ENCODE measurements at regions not wholly inside any gene's neighbourhood (a gene's known extent, or its start where the extent isn't known, plus 50 kb on each side); places are given as distances from the start of the nearest gene placed in this dataset.
"Not testable (repeated sequence)": the region's sequence is repeated elsewhere in the genome, so short reads cannot be mapped to it uniquely, and the experiment has no call there.

DNA sequence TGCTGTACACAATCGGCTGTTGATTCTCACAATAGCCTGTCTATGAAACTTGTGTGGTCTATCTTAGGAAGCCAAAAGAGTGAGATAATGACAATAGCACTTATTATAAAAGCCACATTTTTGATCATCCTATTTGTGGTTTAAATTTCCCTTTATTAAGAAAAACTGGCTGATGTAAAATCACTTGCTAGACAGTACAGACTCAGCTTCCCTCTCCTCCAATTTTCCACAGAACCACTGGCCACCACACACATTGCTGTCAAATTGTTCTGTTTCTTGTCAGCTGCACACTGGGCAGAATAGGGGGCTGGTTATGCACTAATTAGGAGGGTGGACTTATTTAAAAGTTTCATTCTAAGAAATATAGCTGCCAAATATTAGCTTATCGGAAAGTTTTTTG is 425.9 kb downstream of the EPHA3 start:
- DNase-seq, result no peak

DNA sequence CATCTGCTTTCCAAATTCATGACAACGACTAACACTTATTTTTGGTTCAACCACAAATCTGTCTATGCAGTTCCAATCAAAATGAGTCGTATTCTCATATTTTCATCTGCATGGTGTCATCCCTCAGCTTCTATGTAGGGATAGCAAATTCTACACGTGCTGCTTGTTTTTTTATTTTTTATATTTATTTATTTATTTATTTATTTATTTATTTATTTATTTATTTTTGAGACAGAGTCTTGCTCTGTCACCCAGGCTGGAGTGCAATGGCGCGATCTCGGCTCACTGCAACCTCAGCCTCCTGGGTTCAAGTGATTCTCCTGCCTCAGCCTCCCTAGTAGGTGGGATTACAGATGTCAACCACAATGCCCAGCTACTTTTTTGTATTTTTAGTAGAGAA is 447.2 kb downstream of the EPHA3 start:
- DNase-seq, result not testable (repeated sequence)

DNA sequence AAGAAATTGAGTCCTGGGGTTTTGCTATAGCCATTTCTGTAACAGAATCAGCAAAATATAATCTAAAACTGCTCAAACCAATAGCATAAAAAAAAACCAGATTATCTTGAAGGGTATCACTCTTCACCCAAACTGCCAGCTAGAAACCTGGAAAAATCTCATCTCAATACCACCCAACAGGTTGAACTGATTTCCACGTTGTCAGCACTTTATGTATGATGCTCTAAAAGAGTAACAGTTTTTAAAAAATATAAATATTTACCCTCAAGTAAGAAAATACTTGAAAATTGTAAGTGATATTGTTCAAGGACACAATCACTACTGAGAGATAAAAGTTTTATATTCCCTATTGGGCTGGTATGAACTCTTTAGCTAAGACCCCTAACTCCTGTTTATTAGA is 451.3 kb downstream of the EPHA3 start:
- DNase-seq, result no peak

DNA sequence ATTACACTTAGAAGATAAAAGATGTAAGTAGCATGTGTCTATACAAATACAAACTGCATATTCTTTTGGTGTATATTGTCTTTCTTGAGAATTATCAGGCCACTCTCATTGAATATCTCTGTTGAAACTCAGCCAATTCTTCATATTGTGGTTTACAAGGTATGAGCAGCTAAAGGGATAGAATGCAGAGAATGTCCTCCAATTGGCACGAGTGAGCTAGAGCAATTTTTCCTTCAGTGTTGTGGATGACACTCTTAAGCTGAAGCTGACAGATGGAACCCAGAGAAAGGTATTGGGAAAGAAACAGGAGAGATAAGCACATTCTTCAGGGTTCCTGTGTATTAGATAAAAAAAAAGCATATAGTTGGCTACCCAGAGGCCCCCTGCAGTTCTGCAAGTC is 453.1 kb downstream of the EPHA3 start:
- DNase-seq, result no peak

DNA sequence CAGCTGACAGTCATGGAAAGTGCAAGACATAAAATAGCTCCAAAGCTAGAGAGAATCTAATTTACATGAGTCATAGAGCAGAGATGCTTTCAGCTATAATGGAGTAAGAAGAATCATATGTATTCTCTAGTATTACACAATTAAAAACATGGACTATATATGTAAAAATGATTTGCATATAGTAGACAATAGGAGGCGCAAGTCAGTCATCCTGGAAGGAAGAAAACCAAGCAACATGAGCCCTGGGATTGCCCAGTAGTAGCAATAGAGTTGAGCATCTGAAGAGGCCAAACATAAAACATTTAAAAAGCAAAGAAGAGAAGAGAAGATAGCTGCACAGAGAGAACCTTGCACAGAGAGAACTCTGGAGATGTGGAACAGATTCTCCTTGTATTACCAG is 455.0 kb downstream of the EPHA3 start:
- DNase-seq, result no peak

DNA sequence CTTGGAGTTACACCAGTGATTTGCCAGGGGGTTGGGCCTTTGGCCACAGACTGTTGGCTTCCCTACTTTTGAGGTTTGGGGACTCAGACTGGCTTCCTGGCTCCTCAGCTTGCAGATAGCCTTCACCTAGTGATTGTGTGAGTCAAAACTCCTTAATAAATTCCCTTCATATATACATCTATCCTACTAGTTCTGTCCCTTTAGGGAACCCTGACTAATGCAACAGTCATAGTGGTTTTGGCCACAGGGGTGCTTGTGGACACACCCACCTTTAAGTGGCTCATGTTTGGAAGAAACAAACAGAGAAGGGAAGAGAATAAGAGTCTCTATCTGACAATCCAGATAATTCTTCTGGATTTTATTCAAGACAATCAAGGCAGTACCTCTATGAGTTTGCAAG is 457.7 kb downstream of the EPHA3 start:
- no peak for DNase-seq

DNA sequence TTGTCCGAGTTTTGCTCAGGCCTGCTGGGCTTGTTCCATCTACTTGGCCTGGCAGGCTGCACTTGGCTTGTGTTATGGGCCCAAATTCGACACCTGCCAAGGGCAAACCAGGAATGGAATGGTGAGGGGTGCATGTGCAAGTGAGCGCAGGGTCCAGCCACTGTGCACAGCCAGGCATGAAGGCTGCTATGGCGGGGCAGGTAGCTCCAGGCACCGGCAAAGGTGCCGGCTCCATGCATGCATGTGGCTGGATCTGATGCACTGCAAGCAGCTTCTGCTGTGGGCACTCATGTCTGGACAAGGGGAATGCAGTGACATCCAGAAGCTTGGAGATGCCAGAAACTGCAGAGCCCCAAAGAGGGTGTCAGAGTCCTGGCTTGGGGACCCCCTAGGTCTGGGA is 463.0 kb downstream of the EPHA3 start:
- no peak for DNase-seq

DNA sequence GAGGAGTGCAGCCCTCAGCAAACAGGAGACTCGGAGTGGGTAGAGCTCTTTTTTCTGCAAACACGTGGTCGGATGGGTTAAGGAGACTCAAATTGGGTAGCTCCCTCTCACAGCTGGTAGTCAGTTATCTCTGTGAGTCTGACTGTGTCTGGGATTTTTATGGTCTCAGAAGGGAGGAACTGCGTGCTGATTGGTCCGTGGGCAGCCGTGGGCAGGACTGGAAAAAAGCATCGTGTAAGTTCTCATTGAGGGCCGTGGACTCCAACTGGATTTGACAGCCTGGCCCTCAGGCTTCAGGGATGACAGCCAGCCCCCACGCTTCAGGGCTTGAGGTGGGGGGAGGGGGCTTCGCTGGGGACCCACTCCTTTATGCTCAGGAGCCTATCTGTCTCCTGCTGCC is 463.9 kb downstream of the EPHA3 start:
- no peak for DNase-seq

DNA sequence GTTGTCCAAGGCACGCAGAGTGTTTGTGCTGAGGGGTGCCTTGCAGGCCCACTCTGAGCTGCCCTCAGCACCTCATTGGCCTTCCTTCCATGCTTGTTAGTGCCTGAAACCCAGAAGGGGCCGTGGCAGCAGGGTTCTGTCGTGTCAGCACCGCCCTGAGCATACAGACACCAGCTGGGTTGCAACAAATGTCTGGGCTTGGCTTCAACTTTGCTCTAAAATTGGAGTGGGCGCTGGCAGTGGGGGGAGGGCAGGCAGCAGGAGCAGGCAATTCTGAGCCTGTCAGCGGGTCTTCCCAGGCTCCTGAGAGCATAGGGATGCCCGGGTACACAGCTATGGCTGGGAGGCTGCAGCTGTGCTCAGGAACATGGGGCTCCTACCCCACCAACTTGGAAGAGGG is 464.3 kb downstream of the EPHA3 start:
- DNase-seq, result no peak

DNA sequence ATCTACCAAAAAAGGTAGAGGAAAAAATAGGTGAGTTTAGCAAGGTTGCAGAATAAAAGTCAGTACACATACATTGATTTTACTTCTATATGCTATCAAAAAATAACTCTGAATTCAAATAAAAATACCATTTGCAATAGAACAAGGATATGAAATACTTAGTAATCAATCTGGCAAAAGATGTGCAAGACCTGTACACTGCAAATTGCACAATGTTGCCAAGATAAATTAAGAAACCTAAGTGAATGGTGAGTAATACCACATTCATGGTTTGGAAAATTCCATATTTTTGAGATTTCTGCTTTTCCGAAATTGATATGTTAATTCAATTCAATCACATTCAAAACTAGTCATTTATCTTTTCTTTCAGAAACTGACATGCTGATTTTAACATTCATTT is 464.8 kb downstream of the EPHA3 start:
- DNase-seq, result no peak

DNA sequence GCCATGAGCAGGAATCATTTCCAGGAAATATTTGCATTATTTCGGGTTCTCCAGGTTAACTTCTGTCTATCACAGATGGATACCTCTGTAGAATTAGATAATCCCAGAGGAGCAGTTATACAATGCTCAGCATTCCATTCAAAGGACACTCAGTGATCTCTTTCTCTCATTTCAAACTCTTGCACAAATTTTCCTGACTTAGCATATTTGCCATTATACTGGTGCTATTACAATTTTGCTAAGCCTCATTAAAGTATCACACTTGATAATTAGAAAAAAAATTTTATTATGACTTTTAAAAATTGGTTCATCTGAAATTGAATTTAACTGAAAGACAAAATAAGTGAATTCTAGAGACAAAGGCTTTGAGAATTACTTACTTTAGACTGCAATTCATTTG is 469.0 kb downstream of the EPHA3 start:
- no peak for DNase-seq

DNA sequence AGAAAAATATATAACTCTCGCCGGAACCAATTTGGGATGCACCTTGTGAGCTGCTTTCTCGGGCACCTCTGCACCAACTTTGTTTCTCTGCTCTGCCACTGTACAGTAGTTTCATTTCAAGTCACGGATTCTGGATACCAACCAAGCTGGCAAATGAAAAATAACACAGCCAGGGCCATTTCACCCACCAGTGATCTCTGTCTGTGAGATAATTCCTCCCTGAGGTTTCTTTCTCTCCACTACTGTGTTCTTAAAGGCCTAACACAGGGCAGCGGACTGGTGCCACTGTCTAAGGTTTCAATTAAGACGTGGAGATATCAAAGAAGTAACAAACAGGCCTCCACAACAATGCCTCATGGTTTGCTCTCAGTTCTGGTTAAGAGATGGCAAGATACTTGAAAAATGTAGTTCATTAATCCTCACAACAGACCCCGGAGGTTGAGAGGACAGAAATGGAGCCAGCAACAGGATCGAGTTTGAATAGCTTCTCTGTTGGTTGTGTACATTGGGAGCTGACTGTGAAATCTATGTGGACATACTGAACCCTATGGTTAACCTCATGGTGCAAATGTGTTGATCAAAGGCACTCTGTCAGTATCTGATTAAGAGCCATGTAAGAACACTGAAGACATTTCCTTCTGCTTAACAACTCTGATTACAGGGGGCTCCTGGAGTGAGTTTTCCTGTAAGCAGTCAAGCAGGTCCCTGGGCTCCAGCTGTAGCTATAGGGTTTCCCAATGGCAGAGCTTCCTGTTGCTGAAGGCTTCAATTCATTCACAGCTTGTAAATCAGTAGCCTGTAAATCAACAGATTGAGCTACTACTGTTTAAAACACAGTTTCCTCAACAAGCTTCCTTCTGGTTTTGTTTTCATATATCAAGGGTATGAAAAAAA is 470.5 kb downstream of the EPHA3 start:
- DNase-seq, result no peak

DNA sequence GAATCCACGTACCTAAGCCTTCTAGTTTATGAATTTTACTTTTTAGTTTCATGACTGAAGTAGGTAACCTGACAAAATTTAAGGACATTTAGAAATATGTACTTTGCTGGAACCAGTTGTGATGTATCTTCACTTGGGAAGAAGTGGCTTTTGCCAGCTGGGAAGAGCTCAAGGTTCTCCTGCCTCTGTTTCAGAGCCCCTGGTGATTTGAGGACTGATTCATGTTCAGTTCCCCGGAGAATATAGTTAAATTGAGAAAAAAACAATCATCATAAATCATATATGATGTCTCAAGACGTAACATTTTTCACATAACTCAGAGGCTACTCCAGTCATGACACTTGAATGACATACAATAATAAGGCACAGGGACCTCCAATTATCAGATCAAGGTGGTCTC is 473.4 kb downstream of the EPHA3 start:
- DNase-seq, result no peak

DNA sequence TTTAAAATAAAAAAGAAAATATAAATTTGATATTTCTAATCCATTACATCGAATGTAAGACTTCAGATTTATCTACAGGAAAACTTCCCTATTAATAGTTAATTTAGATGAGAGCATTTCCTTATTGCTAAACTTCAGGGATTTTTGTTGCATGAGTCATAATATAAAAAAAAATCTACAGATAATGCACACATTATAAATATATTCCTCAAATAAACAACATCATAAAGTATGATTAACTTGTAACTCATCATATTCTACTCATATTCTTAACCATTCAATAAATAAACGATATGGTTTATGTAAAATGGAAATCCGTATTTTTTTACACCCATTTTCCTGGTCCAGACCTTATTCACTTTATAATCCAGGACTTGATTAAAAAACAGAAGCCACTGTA is 477.0 kb downstream of the EPHA3 start:
- no peak for DNase-seq

DNA sequence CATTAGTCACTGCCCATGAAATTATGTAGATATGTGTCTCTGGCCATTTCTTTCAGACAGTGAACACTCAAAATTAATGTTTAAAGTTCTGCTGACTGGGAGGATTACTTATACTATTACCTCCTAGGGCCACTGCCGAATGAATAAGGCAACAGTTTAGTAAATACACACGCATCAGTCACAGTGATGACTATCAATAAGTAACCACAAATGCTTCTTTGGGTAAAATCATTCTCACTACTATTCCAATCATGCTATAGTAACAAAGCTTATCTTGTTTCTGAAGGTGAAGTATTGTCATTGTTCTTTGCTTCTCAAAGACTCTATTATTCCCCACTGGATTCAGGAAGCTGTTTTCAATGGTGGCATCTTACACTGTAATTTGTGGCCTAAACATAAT is 478.8 kb downstream of the EPHA3 start:
- no peak for DNase-seq

DNA sequence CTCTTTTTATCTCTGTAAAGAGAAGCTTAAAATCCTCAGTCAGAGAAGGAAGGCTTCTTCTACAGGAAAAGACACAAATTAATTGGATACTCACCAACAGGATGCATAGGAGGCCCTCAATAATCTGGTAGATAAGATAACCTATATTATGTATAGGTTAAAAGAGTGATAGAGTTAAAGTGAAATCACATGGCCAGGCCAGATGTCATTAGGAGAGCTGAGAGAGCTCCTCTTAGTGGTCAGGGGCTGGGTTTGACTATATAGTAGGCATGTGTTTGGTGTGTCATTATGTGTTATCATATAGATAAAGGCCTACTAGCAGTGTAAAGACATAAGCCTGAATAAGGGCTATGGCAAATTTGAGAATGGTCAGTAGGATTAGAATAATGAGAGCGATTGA is 479.3 kb downstream of the EPHA3 start:
- DNase-seq, result no peak

DNA sequence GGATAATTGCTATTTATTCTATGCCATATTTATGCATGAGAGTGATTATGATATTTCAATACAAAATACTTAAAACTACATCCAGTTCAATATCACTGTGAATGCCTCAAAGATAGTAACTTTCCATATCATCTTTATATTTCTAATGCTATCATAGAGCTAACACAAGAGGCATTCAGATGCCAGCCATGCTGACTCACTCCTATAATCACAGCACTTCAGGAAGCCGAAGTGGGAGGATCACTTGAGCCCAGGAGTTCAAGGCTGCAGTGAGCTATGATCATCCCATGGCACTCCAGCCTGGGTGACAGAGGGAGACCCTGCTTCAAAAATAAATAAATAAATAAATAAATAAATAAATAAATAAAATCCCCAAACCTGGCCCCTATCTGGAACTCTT is 498.7 kb downstream of the EPHA3 start:
- DNase-seq, result no peak

DNA sequence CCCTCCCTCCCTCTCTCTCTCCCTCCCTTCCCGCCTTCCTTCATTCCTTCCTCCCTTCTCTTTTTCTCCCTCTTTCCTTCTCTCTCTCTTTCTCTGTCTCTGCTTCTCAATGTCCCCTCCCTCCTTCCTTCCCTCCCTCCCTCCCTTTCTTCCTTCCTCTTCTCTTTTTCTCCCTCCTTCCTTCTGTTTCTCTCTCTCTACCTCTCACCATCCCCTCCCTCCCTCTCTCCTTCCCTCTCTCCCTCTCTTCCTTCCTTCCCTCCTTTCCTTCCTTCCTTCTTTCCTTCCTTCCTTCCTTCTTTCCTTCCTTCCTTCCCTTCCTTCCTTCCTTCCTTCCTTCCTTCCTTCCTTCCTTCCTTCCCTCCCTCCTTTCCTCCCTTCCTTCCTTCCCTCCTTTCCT is 504.6 kb downstream of the EPHA3 start:
- DNase-seq, result no peak

DNA sequence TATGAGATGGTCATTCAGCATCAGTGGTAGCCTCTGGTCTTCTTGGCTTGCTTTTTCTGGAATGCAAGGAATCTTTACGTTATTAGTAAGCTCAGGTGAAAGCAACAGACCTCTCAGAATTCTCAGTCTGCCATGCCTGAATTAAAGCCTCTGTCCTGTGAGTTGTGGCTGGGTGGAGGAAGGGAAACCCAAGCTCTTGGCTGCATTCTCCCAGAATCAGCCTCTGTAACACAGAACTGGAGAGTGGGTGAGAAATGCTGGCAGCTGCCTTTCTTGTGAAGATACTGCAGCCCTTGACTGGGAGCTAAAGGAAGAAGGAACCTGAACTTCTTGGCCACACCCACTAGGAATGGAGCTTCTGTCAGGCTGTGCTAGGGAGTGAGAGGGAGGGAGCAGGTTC is 505.8 kb downstream of the EPHA3 start:
- DNase-seq, result no peak

DNA sequence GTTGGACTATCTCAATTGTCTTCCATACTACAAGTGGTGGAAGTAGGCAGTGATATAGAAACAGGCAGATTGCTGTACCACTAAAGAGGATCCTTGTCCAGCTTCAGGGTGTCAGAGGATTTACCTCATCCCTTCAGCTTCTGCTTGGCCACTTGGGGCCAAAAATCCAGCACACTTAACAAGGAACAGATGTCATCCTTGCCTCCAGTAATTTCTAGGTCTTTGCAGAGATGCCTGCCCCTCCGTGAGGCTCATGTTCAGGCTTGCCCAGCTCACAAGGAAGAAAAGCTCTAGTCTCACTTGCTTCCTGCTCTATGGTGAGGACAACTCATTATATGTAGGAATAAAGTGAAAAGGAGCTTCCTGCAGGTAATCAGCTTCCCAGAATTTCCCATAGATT is 510.3 kb downstream of the EPHA3 start:
- peak; percentile 54 for DNase-seq

DNA sequence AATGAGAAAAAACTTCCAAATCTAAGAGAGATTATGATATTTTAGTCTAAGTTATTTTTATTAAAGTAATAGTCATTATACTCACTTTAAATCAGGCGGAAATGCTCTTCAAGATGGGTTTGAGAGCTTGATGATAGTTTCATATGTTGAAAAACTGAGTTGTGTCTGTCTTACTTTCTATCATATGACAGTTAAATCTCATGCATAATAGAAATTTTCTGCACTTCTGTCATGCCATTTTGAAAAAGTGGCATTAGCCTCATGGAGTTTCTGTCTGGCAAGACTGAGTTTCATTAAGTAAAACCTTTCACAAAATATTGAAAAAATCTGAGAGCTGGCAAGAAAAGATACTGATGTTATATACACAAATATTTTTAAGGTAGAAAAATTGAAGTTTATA is 511.8 kb downstream of the EPHA3 start:
- DNase-seq, result no peak

DNA sequence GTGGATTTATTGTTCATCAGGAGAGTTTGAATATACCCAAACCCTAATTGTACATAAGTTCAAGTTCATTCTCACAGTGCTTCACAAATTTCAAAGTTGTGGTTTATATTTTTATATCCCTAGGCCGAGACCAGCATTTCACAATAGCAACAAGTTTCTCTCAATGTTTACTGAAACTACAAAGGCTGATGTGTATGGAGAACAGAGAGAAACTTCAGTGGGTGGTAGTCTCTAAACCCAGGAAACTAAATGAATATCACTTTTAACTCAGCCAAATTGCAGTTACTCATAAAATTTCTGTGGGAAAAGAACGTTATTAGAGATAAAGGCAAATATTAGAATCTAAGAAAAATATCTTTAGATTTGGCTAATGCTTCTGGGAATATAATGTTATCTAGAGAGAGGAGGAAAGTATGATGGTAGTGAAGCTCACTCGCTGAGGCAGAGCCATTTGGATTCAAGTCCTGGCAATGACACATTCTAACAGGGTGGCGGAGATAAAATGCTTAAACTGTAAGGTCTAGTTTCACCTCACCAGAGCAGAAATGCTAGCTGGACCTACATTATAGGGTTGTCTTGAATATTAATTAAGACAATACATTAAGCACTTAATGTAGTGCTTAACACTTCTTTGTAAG is 514.8 kb downstream of the EPHA3 start:
- no peak for DNase-seq

DNA sequence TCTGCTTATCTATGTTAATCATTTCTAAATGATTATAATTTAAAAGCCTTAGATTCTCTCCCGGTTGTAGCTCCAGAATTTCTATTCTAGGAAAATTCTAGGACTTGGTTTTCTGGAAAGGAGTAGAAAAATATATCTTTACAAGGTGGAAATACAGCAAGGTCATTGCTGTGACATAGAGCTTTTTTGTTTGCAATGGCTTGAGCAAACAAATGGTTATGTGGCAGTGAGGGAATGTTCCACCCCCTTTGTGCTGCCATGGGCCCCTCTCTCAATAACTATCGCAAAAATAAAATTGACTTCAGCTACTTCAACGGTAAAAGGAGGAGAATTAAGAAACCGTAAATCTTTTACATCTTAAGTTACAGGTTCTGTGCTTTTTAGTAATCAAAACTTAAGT is 517.1 kb downstream of the EPHA3 start:
- DNase-seq, result no peak

DNA sequence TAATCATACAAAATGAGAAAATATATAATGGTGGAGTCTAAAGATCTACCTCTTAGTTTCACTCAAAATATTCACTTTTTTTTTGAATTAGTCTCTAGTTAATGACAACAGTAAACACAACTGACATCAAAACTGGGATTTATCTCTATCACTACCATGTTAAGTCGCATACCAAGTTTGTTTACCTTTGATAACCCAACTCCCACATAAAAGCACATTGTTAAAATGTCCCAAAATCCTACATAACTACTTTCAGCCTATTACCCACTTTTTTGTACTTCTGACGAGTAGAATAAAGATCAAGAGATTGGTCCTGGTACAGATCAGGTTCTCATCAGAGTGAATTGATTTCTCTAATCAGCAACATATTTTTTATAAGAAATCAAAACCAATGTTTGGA is 518.5 kb downstream of the EPHA3 start:
- DNase-seq, result no peak

All from NCI-H524 treated with DMSO at 0.1 percent for 48 hours (cell line).